HG02588 (cell line): ENCODE measurements at regions not wholly inside any gene's neighbourhood (a gene's known extent, or its start where the extent isn't known, plus 50 kb on each side); places are given as distances from the start of the nearest gene placed in this dataset.
"Not testable (repeated sequence)": the region's sequence is repeated elsewhere in the genome, so short reads cannot be mapped to it uniquely, and the experiment has no call there.

Experiments
- ATAC-seq: cut with Tn5 transposase; IDR thresholded peaks from one replicate; pipeline ENCODE4 v1.9.1; 2021; ENCODE audit warnings: mild to moderate bottlenecking, moderate library complexity; ENCODE audit not compliant: unreplicated experiment

GRCh38 chr6:86118271-86118670 is 475.6 kb upstream of the SYNCRIP start:
- no peak for ATAC-seq

- ATAC-seq: no peak
These were observed 465.3 kb upstream of the SYNCRIP start for GRCh38 chr6:86107985-86108384.

GRCh38 chr6:86087954-86088353 is 445.3 kb upstream of the SYNCRIP start:
- ATAC-seq: no peak

- no peak for ATAC-seq
These were observed 437.3 kb upstream of the SYNCRIP start for GRCh38 chr6:86079938-86080337.

- no peak for ATAC-seq
These were observed 427.5 kb upstream of the SYNCRIP start for GRCh38 chr6:86070151-86070550.

GRCh38 chr6:86065002-86065401 is 422.3 kb upstream of the SYNCRIP start:
- ATAC-seq: not testable (repeated sequence)

- not testable (repeated sequence) for ATAC-seq
These were observed 414.8 kb upstream of the SYNCRIP start for GRCh38 chr6:86057293-86057980.

GRCh38 chr6:86045038-86045437 is 402.4 kb upstream of the SYNCRIP start:
- ATAC-seq: no peak

GRCh38 chr6:86042214-86042613 is 399.5 kb upstream of the SYNCRIP start:
- no peak for ATAC-seq

- no peak for ATAC-seq
These were observed 389.0 kb upstream of the SYNCRIP start for GRCh38 chr6:86031713-86032112.

- ATAC-seq: no peak
These were observed 388.2 kb upstream of the SYNCRIP start for GRCh38 chr6:86030875-86031274.

GRCh38 chr6:86028776-86029175 is 386.1 kb upstream of the SYNCRIP start:
- ATAC-seq: no peak

GRCh38 chr6:86026890-86027289 is 384.2 kb upstream of the SYNCRIP start:
- not testable (repeated sequence) for ATAC-seq

- ATAC-seq: peak; percentile 86
These were observed 374.6 kb upstream of the SYNCRIP start for GRCh38 chr6:86017236-86017635.

GRCh38 chr6:86016567-86016966 is 373.9 kb upstream of the SYNCRIP start:
- no peak for ATAC-seq

- ATAC-seq: no peak
These were observed 373.4 kb upstream of the SYNCRIP start for GRCh38 chr6:86016077-86016476.

- ATAC-seq: not testable (repeated sequence)
These were observed 370.3 kb upstream of the SYNCRIP start for GRCh38 chr6:86012991-86013390.

- ATAC-seq: no peak
These were observed 368.5 kb upstream of the SYNCRIP start for GRCh38 chr6:86010915-86011786.

- peak; percentile 79 for ATAC-seq
These were observed 354.5 kb upstream of the SYNCRIP start for GRCh38 chr6:85997206-85997605.

GRCh38 chr6:85996034-85996375 is 353.3 kb upstream of the SYNCRIP start:
- ATAC-seq: no peak

- no peak for ATAC-seq
These were observed 352.8 kb upstream of the SYNCRIP start for GRCh38 chr6:85995339-85996033.

- ATAC-seq: no peak
These were observed 344.0 kb upstream of the SYNCRIP start for GRCh38 chr6:85986681-85987080.
